ENCODE measurements at regions not wholly inside any gene's neighbourhood (a gene's known extent, or its start where the extent isn't known, plus 50 kb on each side); places are given as distances from the start of the nearest gene placed in this dataset.

DNA sequence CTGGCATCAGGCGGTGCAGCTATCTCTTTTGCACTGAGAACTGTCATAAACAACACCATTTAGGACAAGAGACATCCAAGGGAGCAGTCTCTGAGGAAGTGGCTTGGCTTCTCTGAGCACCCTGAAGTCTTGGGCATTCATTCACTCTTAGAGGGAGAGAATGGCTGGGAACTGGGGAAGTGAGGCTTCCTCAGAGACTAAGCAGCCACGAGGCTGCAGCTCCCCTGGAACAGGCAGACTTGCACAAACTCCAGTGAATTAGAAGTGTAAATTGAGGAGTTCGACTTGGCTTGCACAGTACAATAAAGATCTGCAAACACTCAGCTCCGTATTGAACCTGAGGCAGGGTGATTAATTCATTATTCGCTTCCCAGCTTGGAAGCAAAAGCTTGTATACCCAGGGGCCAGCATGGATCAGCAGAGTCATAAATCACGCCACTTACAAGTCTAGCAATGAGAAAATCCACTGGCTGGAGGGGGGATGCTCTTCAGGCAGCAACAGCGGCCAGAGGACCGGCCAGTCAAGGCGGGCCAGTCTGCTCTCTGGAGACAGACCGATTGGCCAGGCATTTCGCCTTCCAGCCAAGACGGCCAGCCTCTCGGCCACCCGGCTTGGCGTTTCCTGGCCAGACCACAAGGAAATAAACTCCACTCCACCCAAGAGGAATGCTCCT lies 118.8 kb upstream of the ADPGK start:
- no peak overlapping the region for H2BK15ac ChIP-seq (ENCODE audit: low read depth, low read length)
- H3K9me3 Mint-ChIP-seq = no peaks in the 10 kb centered on the region
- no peak overlapping the region for H3K9ac ChIP-seq (ENCODE audit: extremely low read depth, insufficient read length, low read length)
- no peak overlapping the region for H4K91ac ChIP-seq (ENCODE audit: insufficient read length, low read depth, low read length)
- H3K23me2 ChIP-seq (ENCODE audit: insufficient read length, low read depth, low read length, poor library complexity, severe bottlenecking) = no peaks in the 10 kb centered on the region
- TF ChIP-seq CTCF (conservative IDR thresholded peaks at IDR 0.05) = no peak
- no peak overlapping the region for H3K56ac ChIP-seq (ENCODE audit: insufficient read length, low read depth, low read length)
- no peak overlapping the region for H3K4ac ChIP-seq (ENCODE audit: low read depth, low read length)
- H3K79me2 ChIP-seq (ENCODE audit: insufficient read depth, low read length) = no peaks in the 10 kb centered on the region
- no peak overlapping the region for H2AFZ ChIP-seq (ENCODE audit: low read length)
- H3K4me1 ChIP-seq (ENCODE audit: insufficient read depth, low read length) = no peaks in the 10 kb centered on the region
- H2BK120ac ChIP-seq (ENCODE audit: low read depth, low read length, poor library complexity, severe bottlenecking) = no peak overlapping the region
- H2AK5ac ChIP-seq (ENCODE audit: insufficient read length, low read length) = no peak overlapping the region
- H3K36me3 Mint-ChIP-seq (ENCODE audit: insufficient read depth in 1 of 3, low read depth in 3 of 3) = no peaks in the 10 kb centered on the region
- no peak overlapping the region for H4K8ac ChIP-seq (replicated peaks; ENCODE audit: insufficient read length, low read depth, low read length)
- H2BK5ac ChIP-seq (ENCODE audit: insufficient read length, low read length) = no peak overlapping the region
- H3K4me2 ChIP-seq (ENCODE audit: insufficient read depth, insufficient read length, low read length) = no peak overlapping the region
- peaks cover 9% of the 10 kb centered on the region for H3K27me3 Mint-ChIP-seq (ENCODE audit: low read depth)
- no CpG with 5 or more reads among the region's 15 CpGs for WGBS (ENCODE audit: extremely low coverage, insufficient read length, low lambda C conversion rate)
- H2BK20ac ChIP-seq (ENCODE audit: low read depth, low read length, poor library complexity, severe bottlenecking) = no peak overlapping the region
- no peak overlapping the region for H3K18ac ChIP-seq (ENCODE audit: insufficient read length, low read depth, low read length)
- H4K20me1 ChIP-seq (ENCODE audit: control insufficient read depth, insufficient read depth, insufficient read length) = no peaks in the 10 kb centered on the region
- H3K27ac ChIP-seq (ENCODE audit: insufficient read length, low read depth, low read length) = no peak overlapping the region
- no peak overlapping the region for H4K5ac ChIP-seq (ENCODE audit: insufficient read length, low read depth, low read length)
- H3T11ph ChIP-seq (ENCODE audit: low read length) = no peak overlapping the region
- H3K27me3 ChIP-seq (ENCODE audit: insufficient read depth, low read length) = peaks cover 2% of the 10 kb centered on the region; the same call in 1 of the 2 replicates
- no peak overlapping the region for H2BK12ac ChIP-seq (ENCODE audit: insufficient read length, low read depth, low read length)
- H3K4me1 Mint-ChIP-seq = no peaks in the 10 kb centered on the region
- no peak overlapping the region for H3K27ac Mint-ChIP-seq
- no peak overlapping the region for H3K4me3 Mint-ChIP-seq
- H3K79me1 ChIP-seq (ENCODE audit: insufficient read depth, low read depth, low read length, poor library complexity, severe bottlenecking) = no peaks in the 10 kb centered on the region
- H3K23ac ChIP-seq (ENCODE audit: insufficient read length, low read depth, low read length) = no peak overlapping the region
- H3K9me3 ChIP-seq (ENCODE audit: control insufficient read depth, low read depth, low read length) = no peaks in the 10 kb centered on the region
- H3K14ac ChIP-seq (ENCODE audit: insufficient read depth, low read length) = no peak overlapping the region
- no peak for DNase-seq
